HepG2 (cell line): ENCODE measurements at regions not wholly inside any gene's neighbourhood (a gene's known extent, or its start where the extent isn't known, plus 50 kb on each side); places are given as distances from the start of the nearest gene placed in this dataset.

Experiments
- ATAC-seq: fragments of 200-7000 bp; cut with Tn5 transposase; 3 replicates; pipeline ENCODE4 v1.9.1; 2020; ENCODE audit warnings: mild to moderate bottlenecking, moderate library complexity
- BruUV-seq: library from RNA; stranded (reverse); fragments of 400-500 nt; replicated peaks from 2 replicates; lab custom pipeline; 2021; lab: Mats Ljungman, UMichigan
- CTCF ChIA-PET: fragments of 300-600 bp; formaldehyde crosslinking; extraction: SDS; loops from one replicate; lab custom pipeline; 2021; ENCODE audit warnings: low total read pairs, inconsistent platforms, low intra/inter-chr PET ratio; lab: Yijun Ruan, JAX
- POLR2A ChIA-PET: fragments of 350-600 bp; sonication (Branson Sonifier 250); formaldehyde crosslinking; loops from one replicate; lab custom pipeline; 2020; ENCODE audit warnings: antibody characterized with exemption, inconsistent platforms; lab: Yijun Ruan, JAX
- DNase-seq: peaks from one replicate; pipeline ENCODE4 v3.0.0-alpha.2; 2015; ENCODE audit warnings: low spot score
- FAIRE-seq: peaks from 3 replicates; lab custom pipeline; 2011; peaks lifted over from hg19 to GRCh38; lab: Jason Lieb, UNC
- H2AFZ ChIP-seq: one replicate; pipeline ENCODE4 v1.6.1; 2011; ENCODE audit warnings: low read length, inconsistent platforms
- H3K27ac ChIP-seq: fragments of 300-600 bp; 3 replicates; pipeline ENCODE4 v1.8.0; 2011; ENCODE audit warnings: mixed run types, mild to moderate bottlenecking, mixed read lengths, low read length, inconsistent platforms; ENCODE audit not compliant: insufficient read depth; ENCODE audit errors: extremely low read length
- H3K27me3 ChIP-seq, 2 experiments: fragments of 200-600 bp in 1 of 2; 2 replicates in 1 of 2; 3 replicates in 1 of 2; pipeline versions ENCODE4 v1.6.0 to v1.8.0; 2011; ENCODE audit warnings: low read length in 2 of 2, mild to moderate bottlenecking in 2 of 2, moderate library complexity in 2 of 2, inconsistent platforms in 1 of 2; ENCODE audit not compliant: insufficient read depth in 2 of 2, control insufficient read depth in 1 of 2
- H3K36me3 ChIP-seq, 2 experiments: fragments of 200-600 bp in 1 of 2; replicated peaks in 1 of 2; 2 replicates in 1 of 2; 3 replicates in 1 of 2; pipeline versions ENCODE4 v1.5.1 to v1.8.0; 2011; ENCODE audit warnings: low read length in 2 of 2, inconsistent platforms in 1 of 2; ENCODE audit not compliant: insufficient read depth in 2 of 2, control insufficient read depth in 1 of 2
- H3K4me1 ChIP-seq: 2 replicates; pipeline ENCODE4 v1.5.1; 2012; ENCODE audit warnings: low read length, inconsistent platforms; ENCODE audit not compliant: insufficient read depth
- H3K4me2 ChIP-seq: 2 replicates; pipeline ENCODE4 v1.6.0; 2011; ENCODE audit warnings: low read depth, low read length, inconsistent platforms
- H3K4me3 ChIP-seq, 3 experiments: fragments of 200-600 bp in 1 of 3; sonication (generic), shearing (Covaris generic) in 1 of 3; replicated peaks in 1 of 3; 2 replicates each; pipeline ENCODE4 v1.5.1; 2011 to 2016; ENCODE audit warnings: low read length in 3 of 3, inconsistent platforms in 2 of 3, low read depth in 2 of 3, mild to moderate bottlenecking in 2 of 3, control low read depth in 1 of 3, mixed read lengths in 1 of 3; ENCODE audit not compliant: insufficient read depth in 1 of 3
- H3K79me2 ChIP-seq: one replicate; pipeline ENCODE4 v1.6.1; 2011; ENCODE audit warnings: low read length, inconsistent platforms; ENCODE audit not compliant: insufficient read depth
- H3K9ac ChIP-seq: 2 replicates; pipeline ENCODE4 v1.6.0; 2011; ENCODE audit warnings: mild to moderate bottlenecking, low read depth, low read length, inconsistent platforms; ENCODE audit not compliant: insufficient read depth
- H3K9me3 ChIP-seq: 2 replicates; pipeline ENCODE4 v1.5.1; 2012; ENCODE audit warnings: mild to moderate bottlenecking, low read length
- H4K20me1 ChIP-seq: 2 replicates; pipeline ENCODE4 v1.6.0; 2011; ENCODE audit warnings: inconsistent platforms, mild to moderate bottlenecking, low read length, moderate library complexity; ENCODE audit not compliant: insufficient read depth
- ESRRA ChIP-seq: sonication (generic); formaldehyde crosslinking; IDR thresholded peaks from 2 replicates; pipeline ENCODE4 v1.5.1; 2020; ENCODE audit warnings: mild to moderate bottlenecking, low read depth, missing genetic modification reagents
- FOXK2 ChIP-seq: fragments of 450-650 bp; IDR thresholded peaks from 2 replicates; pipeline ENCODE4 v1.6.1; 2016
- GPN1 ChIP-seq: sonication (generic); formaldehyde crosslinking; IDR thresholded peaks from 2 replicates; pipeline ENCODE4 v1.5.1; 2020; ENCODE audit warnings: missing genetic modification reagents, borderline replicate concordance
- JUNB ChIP-seq: sonication (generic); formaldehyde crosslinking; IDR thresholded peaks from 2 replicates; pipeline ENCODE4 v1.8.0; 2022; ENCODE audit warnings: missing genetic modification reagents, mild to moderate bottlenecking, borderline replicate concordance
- NFE2L1 ChIP-seq: sonication (generic); formaldehyde crosslinking; IDR thresholded peaks from 2 replicates; pipeline ENCODE4 v1.4.0; 2020; ENCODE audit warnings: missing genetic modification reagents, mild to moderate bottlenecking, borderline replicate concordance
- NFE2L2 ChIP-seq: fragments of 150-350 bp; IDR thresholded peaks from 2 replicates; pipeline ENCODE4 v1.6.1; 2014; ENCODE audit warnings: low read length
- PLRG1 ChIP-seq: fragments of 450-650 bp; conservative IDR thresholded peaks from 2 replicates; pipeline ENCODE4 v1.6.1; 2016
- SMAD1 ChIP-seq: sonication (generic); formaldehyde crosslinking; IDR thresholded peaks from 2 replicates; pipeline ENCODE4 v1.4.0; 2020; ENCODE audit warnings: missing genetic modification reagents, low read depth, mild to moderate bottlenecking, borderline replicate concordance
- TBL1XR1 ChIP-seq: fragments of 150-350 bp; IDR thresholded peaks from 2 replicates; pipeline ENCODE4 v1.6.1; 2014; ENCODE audit warnings: borderline replicate concordance, low read length; ENCODE audit not compliant: partially characterized antibody
- THRA ChIP-seq: sonication (generic); formaldehyde crosslinking; IDR thresholded peaks from 2 replicates; pipeline ENCODE4 v1.4.0; 2020; ENCODE audit warnings: missing genetic modification reagents, borderline replicate concordance
- ZFP37 ChIP-seq: sonication (generic); formaldehyde crosslinking; IDR thresholded peaks from 2 replicates; pipeline ENCODE4 v1.4.0; 2020; ENCODE audit warnings: missing genetic modification reagents, borderline replicate concordance
- ZNF317 ChIP-seq: sonication (generic); formaldehyde crosslinking; IDR thresholded peaks from 2 replicates; pipeline ENCODE4 v1.5.0; 2020; ENCODE audit warnings: mild to moderate bottlenecking, missing genetic modification reagents
- ZNF414 ChIP-seq: sonication (generic); formaldehyde crosslinking; IDR thresholded peaks from 2 replicates; pipeline ENCODE4 v1.5.0; 2020; ENCODE audit warnings: missing genetic modification reagents
- ZNF773 ChIP-seq: sonication (generic); formaldehyde crosslinking; IDR thresholded peaks from 2 replicates; pipeline ENCODE4 v1.4.0; 2020; ENCODE audit warnings: missing genetic modification reagents, borderline replicate concordance
- ZNF775 ChIP-seq: sonication (generic); formaldehyde crosslinking; IDR thresholded peaks from 2 replicates; pipeline ENCODE4 v1.4.0; 2020; ENCODE audit warnings: missing genetic modification reagents, mild to moderate bottlenecking, moderate library complexity, borderline replicate concordance
- ZNF891 ChIP-seq: sonication (generic); formaldehyde crosslinking; IDR thresholded peaks from 2 replicates; pipeline ENCODE4 v1.5.0; 2020; ENCODE audit warnings: mild to moderate bottlenecking, missing genetic modification reagents
- WGBS: methylation state at CpG from one replicate; pipeline ENCODE4 v1.1.6; 2017; ENCODE audit warnings: low lambda C conversion rate; 5-methylcytosine and 5-hydroxymethylcytosine counted together
- in situ Hi-C: cut with HindIII; loops from 2 replicates; pipeline ENCODE4 v1.10.0; 2017; ENCODE audit warnings: low pct_unique_long_range_greater_than_20kb; ENCODE audit not compliant: extremely low pct_ligation_motif_present
- intact Hi-C: fragments of 100-400 bp; cut with micrococcal nuclease; formaldehyde crosslinking; loops from one replicate; pipeline ENCODE4 v1.10.0; 2022; ENCODE audit not compliant: unreplicated experiment

GRCh38 chr12:90060031-90060430 lies 351.4 kb upstream of the ATP2B1 start:
- DNase-seq: no peak
- no peaks in the 10 kb centered on the region for H3K36me3 ChIP-seq
- no peak overlapping the region for H3K4me3 ChIP-seq
- H3K27ac ChIP-seq: no peak overlapping the region
- no peak for ATAC-seq
- H3K9me3 ChIP-seq: no peaks in the 10 kb centered on the region
- H3K27me3 ChIP-seq: peaks cover 0 to 3% of the 10 kb centered on the region in 2 experiments; a peak in 1 of 5 replicates
- no peak overlapping the region for H2AFZ ChIP-seq
- POLR2A ChIA-PET: no interaction called here
- H3K4me2 ChIP-seq: no peak overlapping the region
- no peak overlapping the region for H3K9ac ChIP-seq
- no peaks in the 10 kb centered on the region for H4K20me1 ChIP-seq
- TF ChIP-seq TBL1XR1: no peak
- TF ChIP-seq NFE2L1: no peak
- no peak for TF ChIP-seq PLRG1
- no peak for TF ChIP-seq ZFP37
- TF ChIP-seq ZNF773 (CRISPR knock-in tag): no peak
- no peak for TF ChIP-seq ESRRA
- no peak for TF ChIP-seq ZNF414 (CRISPR knock-in tag)
- no peak for TF ChIP-seq FOXK2
- TF ChIP-seq GPN1: no peak
- TF ChIP-seq ZNF317 (CRISPR knock-in tag): no peak
- no peak for TF ChIP-seq ZNF775 (CRISPR knock-in tag)
- TF ChIP-seq SMAD1 (CRISPR knock-in tag): no peak
- no peak for TF ChIP-seq NFE2L2
- TF ChIP-seq THRA (CRISPR knock-in tag): no peak
- TF ChIP-seq ZNF891: no peak
- no peak for TF ChIP-seq JUNB (CRISPR knock-in tag)
- in situ Hi-C loops (no loop called here), intact Hi-C loops (no loop called here)
- no peaks in the 10 kb centered on the region for H3K4me1 ChIP-seq
- CTCF ChIA-PET: no interaction called here
- WGBS: 67% methylated on average over 1 of the region's 1 CpG
- no peaks in the 10 kb centered on the region for H3K79me2 ChIP-seq
- BruUV-seq: no TSS peak
- no peak for FAIRE-seq
